ENCODE measurements at regions not wholly inside any gene's neighbourhood (a gene's known extent, or its start where the extent isn't known, plus 50 kb on each side); places are given as distances from the start of the nearest gene placed in this dataset.

DNA sequence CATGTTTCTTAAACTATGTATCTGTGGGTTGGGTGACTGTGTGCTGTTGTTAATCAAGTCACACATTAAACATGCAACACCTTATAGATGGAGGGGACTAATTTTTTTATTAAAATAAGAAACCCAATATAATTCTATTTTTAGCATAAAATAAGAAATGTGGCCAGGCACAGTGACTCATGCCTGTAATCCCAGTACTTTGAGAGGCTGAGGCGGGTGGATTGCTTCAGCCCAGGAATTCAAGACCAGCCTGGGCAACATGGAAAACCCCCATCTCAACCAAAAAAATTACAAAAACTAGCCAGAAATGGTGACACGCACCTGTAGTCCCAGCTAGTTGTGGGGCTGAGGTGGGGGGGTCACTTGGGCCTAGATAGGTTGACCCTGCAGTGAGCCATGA is 1021.0 kb downstream of the EPHA3 start:
- no peak for DNase-seq (ENCODE audit: low read depth)
- TF ChIP-seq, protein P1, sequence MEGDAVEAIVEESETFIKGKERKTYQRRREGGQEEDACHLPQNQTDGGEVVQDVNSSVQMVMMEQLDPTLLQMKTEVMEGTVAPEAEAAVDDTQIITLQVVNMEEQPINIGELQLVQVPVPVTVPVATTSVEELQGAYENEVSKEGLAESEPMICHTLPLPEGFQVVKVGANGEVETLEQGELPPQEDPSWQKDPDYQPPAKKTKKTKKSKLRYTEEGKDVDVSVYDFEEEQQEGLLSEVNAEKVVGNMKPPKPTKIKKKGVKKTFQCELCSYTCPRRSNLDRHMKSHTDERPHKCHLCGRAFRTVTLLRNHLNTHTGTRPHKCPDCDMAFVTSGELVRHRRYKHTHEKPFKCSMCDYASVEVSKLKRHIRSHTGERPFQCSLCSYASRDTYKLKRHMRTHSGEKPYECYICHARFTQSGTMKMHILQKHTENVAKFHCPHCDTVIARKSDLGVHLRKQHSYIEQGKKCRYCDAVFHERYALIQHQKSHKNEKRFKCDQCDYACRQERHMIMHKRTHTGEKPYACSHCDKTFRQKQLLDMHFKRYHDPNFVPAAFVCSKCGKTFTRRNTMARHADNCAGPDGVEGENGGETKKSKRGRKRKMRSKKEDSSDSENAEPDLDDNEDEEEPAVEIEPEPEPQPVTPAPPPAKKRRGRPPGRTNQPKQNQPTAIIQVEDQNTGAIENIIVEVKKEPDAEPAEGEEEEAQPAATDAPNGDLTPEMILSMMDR (IDR thresholded peaks at IDR 0.05; ENCODE audit: insufficient read depth, low read depth, low read length, missing control alignments): no peak
- no peak overlapping the region for H3K4me3 ChIP-seq (ENCODE audit: low read depth, low read length)

DNA sequence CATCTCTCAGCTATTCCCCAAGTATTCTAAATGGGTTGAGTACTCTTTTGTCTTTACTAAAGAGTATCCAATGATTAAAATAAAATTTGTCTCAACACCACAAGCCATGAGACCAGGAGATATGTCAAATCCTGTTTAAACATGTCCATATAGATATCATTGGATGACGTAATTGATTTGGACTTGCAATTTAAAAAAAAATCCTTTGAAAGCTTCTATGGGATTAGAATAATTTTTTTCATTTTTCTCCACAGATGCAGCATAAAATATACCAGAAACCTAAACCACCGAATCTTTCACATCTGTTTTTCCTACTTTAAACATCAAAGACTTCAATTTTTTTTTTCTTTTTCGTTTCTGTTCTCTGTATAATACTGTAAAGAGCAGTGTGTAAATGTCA is 1022.3 kb downstream of the EPHA3 start:
- H3K4me3 ChIP-seq (ENCODE audit: low read depth, low read length): no peak overlapping the region
- TF ChIP-seq, protein P1 (IDR thresholded peaks at IDR 0.05; ENCODE audit: insufficient read depth, low read depth, low read length, missing control alignments): no peak

GRCh38 chr3:90132197-90132596 is 1024.8 kb downstream of the EPHA3 start:
- TF ChIP-seq, protein P1 (IDR thresholded peaks at IDR 0.05; ENCODE audit: insufficient read depth, low read depth, low read length, missing control alignments): no peak
- DNase-seq (ENCODE audit: low read depth): no peak
- no peak overlapping the region for H3K4me3 ChIP-seq (ENCODE audit: low read depth, low read length)

More for the DNA sequence above, 1022.3 kb downstream of the EPHA3 start:
- DNase-seq (ENCODE audit: low read depth): no peak

- no peak overlapping the region for H3K4me3 ChIP-seq (ENCODE audit: low read depth, low read length)
- no peak for DNase-seq (ENCODE audit: low read depth)
- TF ChIP-seq, protein P1 (IDR thresholded peaks at IDR 0.05; ENCODE audit: insufficient read depth, low read depth, low read length, missing control alignments): no peak
Observed at GRCh38 chr3:90134090-90134489, 1026.7 kb downstream of the EPHA3 start.

GRCh38 chr3:90136456-90137191 is 1029.2 kb downstream of the EPHA3 start:
- TF ChIP-seq, protein P1 (IDR thresholded peaks at IDR 0.05; ENCODE audit: insufficient read depth, low read depth, low read length, missing control alignments): no peak
- no peak for DNase-seq (ENCODE audit: low read depth)

GRCh38 chr3:90145094-90145860 is 1037.9 kb downstream of the EPHA3 start:
- no peak overlapping the region for H3K4me3 ChIP-seq (ENCODE audit: low read depth, low read length)
- no peak for DNase-seq (ENCODE audit: low read depth)
- TF ChIP-seq, protein P1 (IDR thresholded peaks at IDR 0.05; ENCODE audit: insufficient read depth, low read depth, low read length, missing control alignments): no peak

More at GRCh38 chr3:90136456-90137191, 1029.2 kb downstream of the EPHA3 start:
- no peak overlapping the region for H3K4me3 ChIP-seq (ENCODE audit: low read depth, low read length)
